MCF 10A (cell line): ENCODE measurements at regions not wholly inside any gene's neighbourhood (a gene's known extent, or its start where the extent isn't known, plus 50 kb on each side); places are given as distances from the start of the nearest gene placed in this dataset.

Experiments used
- BruUV-seq: library from RNA; stranded (reverse); fragments of 400-500 nt; replicated peaks from 2 replicates; lab custom pipeline; 2021; lab: Mats Ljungman, UMichigan
- CTCF ChIA-PET: fragments of 300-600 bp; sonication (Branson Sonifier 250); formaldehyde crosslinking; extraction: SDS; loops from one replicate; lab custom pipeline; 2021; ENCODE audit warnings: antibody characterized with exemption, inconsistent platforms; lab: Yijun Ruan, JAX
- POLR2A ChIA-PET: fragments of 300-600, 350-650 bp; sonication (Branson Sonifier 250); formaldehyde crosslinking; extraction: SDS; loops from one replicate; lab custom pipeline; 2020; ENCODE audit warnings: antibody characterized with exemption, inconsistent platforms; lab: Yijun Ruan, JAX
- DNase-seq: peaks from one replicate; pipeline ENCODE4 v3.0.0-alpha.2; 2018; ENCODE audit not compliant: unreplicated experiment
- H3K27ac Mint-ChIP-seq: one replicate; pipeline ENCODE4 v1.8.0; 2022; ENCODE audit warnings: mild to moderate bottlenecking, low read depth, mixed read lengths; ENCODE audit not compliant: unreplicated experiment
- H3K27me3 Mint-ChIP-seq: one replicate; pipeline ENCODE4 v1.8.0; 2022; ENCODE audit warnings: mixed read lengths; ENCODE audit not compliant: insufficient read depth, unreplicated experiment
- H3K36me3 Mint-ChIP-seq: one replicate; pipeline ENCODE4 v1.8.0; 2022; ENCODE audit warnings: mild to moderate bottlenecking, moderate library complexity, mixed read lengths; ENCODE audit not compliant: insufficient read depth, unreplicated experiment
- H3K4me1 Mint-ChIP-seq: one replicate; pipeline ENCODE4 v1.8.0; 2022; ENCODE audit warnings: mixed read lengths; ENCODE audit not compliant: insufficient read depth, unreplicated experiment
- H3K4me3 Mint-ChIP-seq: one replicate; pipeline ENCODE4 v1.8.0; 2022; ENCODE audit warnings: mild to moderate bottlenecking, moderate library complexity, mixed read lengths; ENCODE audit not compliant: unreplicated experiment
- H3K9me3 Mint-ChIP-seq: one replicate; pipeline ENCODE4 v1.8.0; 2022; ENCODE audit warnings: mixed read lengths; ENCODE audit not compliant: unreplicated experiment
- intact Hi-C: fragments of 100-400 bp; cut with micrococcal nuclease; formaldehyde crosslinking; loops from 2 replicates; pipeline ENCODE4 v1.14.1; 2022
- TF ChIP-seq, protein P1 (sequence below): fragments of 200-600 bp; IDR thresholded peaks from one replicate; pipeline ENCODE4 v1.8.0; 2022; ENCODE audit warnings: antibody characterized with exemption, mild to moderate bottlenecking; ENCODE audit not compliant: unreplicated experiment

DNA sequence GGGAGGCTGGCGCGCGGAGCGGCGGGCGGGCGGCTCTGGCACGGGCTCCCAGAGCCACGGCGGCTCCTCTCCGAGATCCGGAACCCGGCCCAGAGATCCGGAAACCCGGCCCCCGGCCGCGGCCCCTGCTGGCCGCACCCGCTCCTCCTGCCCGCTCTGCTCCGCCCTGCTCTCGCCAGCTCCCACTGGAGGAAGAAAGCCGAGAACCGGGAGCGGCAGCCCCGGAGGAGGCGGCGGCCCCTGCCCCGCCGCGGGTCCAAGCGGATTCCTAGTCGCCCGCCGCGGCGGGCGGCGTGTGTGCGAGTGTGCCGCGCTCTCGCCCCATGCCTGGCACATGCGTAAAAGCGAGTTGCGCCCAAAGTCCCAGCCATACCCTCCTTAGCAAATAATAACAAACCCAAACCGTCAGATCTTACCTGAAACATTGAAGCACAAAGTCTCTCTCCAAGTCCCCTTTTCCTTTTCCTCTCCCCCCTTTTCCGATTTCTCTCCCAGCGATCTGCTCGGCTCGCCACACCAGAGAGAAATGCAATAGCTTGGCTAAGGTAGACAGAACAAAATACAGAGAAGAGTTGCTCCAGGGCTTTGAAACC is 108.7 kb upstream of the KCTD1 start:
- H3K4me3 Mint-ChIP-seq = peak overlapping the region; percentile 99
- H3K4me1 Mint-ChIP-seq = peaks cover 14% of the 10 kb centered on the region
- no peaks in the 10 kb centered on the region for H3K36me3 Mint-ChIP-seq
- TF ChIP-seq, protein P1, sequence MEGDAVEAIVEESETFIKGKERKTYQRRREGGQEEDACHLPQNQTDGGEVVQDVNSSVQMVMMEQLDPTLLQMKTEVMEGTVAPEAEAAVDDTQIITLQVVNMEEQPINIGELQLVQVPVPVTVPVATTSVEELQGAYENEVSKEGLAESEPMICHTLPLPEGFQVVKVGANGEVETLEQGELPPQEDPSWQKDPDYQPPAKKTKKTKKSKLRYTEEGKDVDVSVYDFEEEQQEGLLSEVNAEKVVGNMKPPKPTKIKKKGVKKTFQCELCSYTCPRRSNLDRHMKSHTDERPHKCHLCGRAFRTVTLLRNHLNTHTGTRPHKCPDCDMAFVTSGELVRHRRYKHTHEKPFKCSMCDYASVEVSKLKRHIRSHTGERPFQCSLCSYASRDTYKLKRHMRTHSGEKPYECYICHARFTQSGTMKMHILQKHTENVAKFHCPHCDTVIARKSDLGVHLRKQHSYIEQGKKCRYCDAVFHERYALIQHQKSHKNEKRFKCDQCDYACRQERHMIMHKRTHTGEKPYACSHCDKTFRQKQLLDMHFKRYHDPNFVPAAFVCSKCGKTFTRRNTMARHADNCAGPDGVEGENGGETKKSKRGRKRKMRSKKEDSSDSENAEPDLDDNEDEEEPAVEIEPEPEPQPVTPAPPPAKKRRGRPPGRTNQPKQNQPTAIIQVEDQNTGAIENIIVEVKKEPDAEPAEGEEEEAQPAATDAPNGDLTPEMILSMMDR = peak; percentile 15
- no peaks in the 10 kb centered on the region for H3K9me3 Mint-ChIP-seq
- POLR2A ChIA-PET = interaction anchor here (0.5 to 2.3 kb wide), 24 partner anchors 10 to 1812 kb away, joined by 3 to 28 read pairs (median 4); partner anchors contain the start of gene KCTD1
- no TSS peak for BruUV-seq
- no peaks in the 10 kb centered on the region for H3K27me3 Mint-ChIP-seq
- H3K27ac Mint-ChIP-seq = peak overlapping the region; percentile 94
- CTCF ChIA-PET = interaction anchor here (0.6 to 3.0 kb wide), 12 partner anchors 11 to 349 kb away, joined by 3 to 11 read pairs (median 4); no protein-coding TSS in a partner anchor
- DNase-seq = peak; percentile 73
- intact Hi-C loops = loop anchor here (1.0 to 10.0 kb wide), 3 partner anchors 109 to 308 kb away; partner anchors contain the start of gene KCTD1

DNA sequence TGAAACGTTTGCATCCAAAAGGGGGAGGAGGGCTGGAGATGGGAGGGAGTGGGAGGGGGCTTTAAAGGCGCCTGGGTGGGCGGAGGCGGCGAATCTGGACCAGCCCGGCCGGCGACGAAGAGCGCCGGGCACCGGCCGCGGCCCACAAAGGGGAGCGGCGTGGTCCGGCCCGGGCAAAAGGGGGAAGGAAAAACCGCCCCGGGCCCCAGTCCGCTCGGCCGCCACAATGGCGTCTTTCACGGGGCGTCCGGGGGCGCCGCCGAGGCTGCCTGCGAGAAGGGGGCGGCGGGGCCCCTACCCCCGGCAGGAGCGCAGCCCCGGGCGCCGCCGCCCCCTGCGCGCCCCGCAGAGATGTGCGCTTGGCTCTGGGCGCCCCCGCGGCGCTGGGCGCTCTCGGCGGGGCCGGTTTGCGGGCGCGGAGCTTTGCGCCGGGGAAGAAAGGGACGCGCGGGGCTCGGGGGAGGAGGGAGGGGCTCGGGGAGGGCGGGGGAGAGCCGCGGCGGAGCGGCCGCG is 108.1 kb upstream of the KCTD1 start:
- Mint-ChIP-seq H3K9me3 (no peaks in the 10 kb centered on the region), H3K27ac (peak overlapping the region; percentile 42), H3K4me3 (peak overlapping the region; percentile 99), H3K36me3 (no peaks in the 10 kb centered on the region), H3K27me3 (peaks cover 2% of the 10 kb centered on the region), H3K4me1 (peaks cover 14% of the 10 kb centered on the region)
- intact Hi-C loops = loop anchor here (1.0 to 10.0 kb wide), 2 partner anchors 108 to 308 kb away; partner anchors contain the start of gene KCTD1
- BruUV-seq = no TSS peak
- TF ChIP-seq, protein P1 = no peak
- POLR2A ChIA-PET = interaction anchor here (0.6 to 2.3 kb wide), 17 partner anchors 9 to 249 kb away, joined by 3 to 28 read pairs (median 6); partner anchors contain the start of gene KCTD1
- CTCF ChIA-PET = interaction anchor here (0.8 to 3.0 kb wide), 4 partner anchors 10 to 349 kb away, joined by 3 to 11 read pairs (median 4); no protein-coding TSS in a partner anchor
- no peak for DNase-seq

DNA sequence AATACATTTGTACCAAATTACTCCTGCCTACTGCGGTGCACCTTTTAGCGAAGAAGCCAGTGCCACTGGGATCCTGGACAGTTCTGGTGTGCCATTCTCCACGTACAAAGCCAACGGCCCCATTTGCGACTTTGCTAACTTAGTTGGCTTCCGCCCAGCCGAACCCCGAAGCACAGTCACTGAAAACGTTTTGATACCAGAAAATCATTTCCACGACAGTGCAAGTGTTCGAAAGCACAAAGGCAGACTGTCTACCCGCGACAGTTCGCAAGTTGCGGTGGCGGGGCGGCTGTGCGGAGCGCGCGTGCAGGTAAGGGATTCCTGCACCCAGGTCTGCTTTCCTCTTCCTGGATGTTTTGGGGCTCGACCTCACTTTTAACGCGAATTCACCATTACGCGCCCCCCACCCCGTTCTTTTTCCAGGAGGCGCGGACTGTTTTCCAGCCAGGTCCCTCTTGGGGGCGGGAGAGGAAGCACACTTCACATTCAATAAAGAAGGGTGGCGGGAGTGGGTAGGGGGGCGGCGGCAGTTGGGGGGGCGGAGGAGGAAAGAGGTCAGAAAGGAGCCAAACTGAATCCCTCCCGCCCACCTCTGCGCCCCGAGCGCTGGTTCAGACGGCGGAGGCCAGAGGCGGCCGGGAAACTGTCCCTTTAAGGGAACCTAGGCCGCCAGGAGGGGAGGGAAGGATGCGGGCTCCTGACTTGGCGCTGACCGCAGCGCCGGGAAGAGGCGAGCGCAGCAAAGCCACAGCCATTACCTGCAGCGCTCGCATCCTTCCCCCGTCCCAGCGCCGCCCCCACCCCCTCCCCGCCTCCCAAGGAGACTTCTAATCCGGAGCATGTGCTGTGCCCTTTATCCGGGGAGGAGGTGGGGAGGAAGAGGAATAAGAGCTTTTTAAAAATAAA is 107.4 kb upstream of the KCTD1 start:
- ChIA-PET CTCF (interaction anchor here (1.8 to 3.0 kb wide), 2 partner anchors 9 to 109 kb away, joined by 4 to 11 read pairs; no protein-coding TSS in a partner anchor), POLR2A (interaction anchor here (0.6 to 2.3 kb wide), 11 partner anchors 9 to 248 kb away, joined by 3 to 28 read pairs (median 9); partner anchors contain the start of gene KCTD1)
- TF ChIP-seq, protein P1 = peak; percentile 18
- BruUV-seq = no TSS peak
- Mint-ChIP-seq H3K4me1 (peaks cover 14% of the 10 kb centered on the region), H3K4me3 (peak overlapping the region; percentile 99), H3K27me3 (peaks cover 9% of the 10 kb centered on the region), H3K27ac (peak overlapping the region; percentile 42), H3K36me3 (no peaks in the 10 kb centered on the region), H3K9me3 (no peaks in the 10 kb centered on the region)
- intact Hi-C loops = loop anchor here (1.0 to 10.0 kb wide), 2 partner anchors 107 to 309 kb away; partner anchors contain the start of gene KCTD1
- DNase-seq = peak; percentile 73
